ENCODE measurements at regions not wholly inside any gene's neighbourhood (a gene's known extent, or its start where the extent isn't known, plus 50 kb on each side); places are given as distances from the start of the nearest gene placed in this dataset.

GRCh38 chr7:32679192-32679591, 183.9 kb downstream of the AVL9 start:
- Histone ChIP-seq H3K27me3 (no peaks in the 10 kb centered on the region), H3K27ac (no peak overlapping the region), H3K9me3 (no peaks in the 10 kb centered on the region), H3K36me3 (peaks cover 0 to 18% (median 0%) of the 10 kb centered on the region in 9 donors), H3K4me3 (no peak overlapping the region), H3K4me1 (no peaks in the 10 kb centered on the region)
- 94 to 98% methylated on average over 4 of the region's 4 CpGs for WGBS, 2 donors
- TF ChIP-seq CTCF (IDR thresholded peaks at IDR 0.05) = no peak
- no peak for ATAC-seq
- intact Hi-C loops (cut with DNase I) = no loop called here
- DNase-seq = no peak

- ATAC-seq (no peak), DNase-seq (no peak)
- peaks cover 0 to 18% (median 0%) of the 10 kb centered on the region in 9 donors for H3K36me3 ChIP-seq
- no peak overlapping the region for H3K27ac ChIP-seq
- H3K27me3 ChIP-seq = no peaks in the 10 kb centered on the region
- no peak overlapping the region for H3K4me3 ChIP-seq
- 89 to 96% methylated on average over 2 of the region's 2 CpGs for WGBS, 2 donors
- H3K9me3 ChIP-seq = no peaks in the 10 kb centered on the region
- TF ChIP-seq CTCF (IDR thresholded peaks at IDR 0.05) = no peak
- intact Hi-C loops (cut with DNase I) = no loop called here
- no peaks in the 10 kb centered on the region for H3K4me1 ChIP-seq
These were observed 182.3 kb downstream of the AVL9 start for GRCh38 chr7:32677593-32677992.

GRCh38 chr7:32676249-32676941, 181.1 kb downstream of the AVL9 start:
- no peak for TF ChIP-seq CTCF (IDR thresholded peaks at IDR 0.05)
- Histone ChIP-seq H3K27ac (no peak overlapping the region), H3K36me3 (peaks cover 0 to 18% (median 0%) of the 10 kb centered on the region in 9 donors), H3K4me1 (no peaks in the 10 kb centered on the region), H3K4me3 (no peak overlapping the region), H3K27me3 (no peaks in the 10 kb centered on the region), H3K9me3 (no peaks in the 10 kb centered on the region)
- intact Hi-C loops (cut with DNase I) = no loop called here
- DNase-seq (no peak), ATAC-seq (no peak)
- WGBS, 2 donors = 94% methylated on average over 7 of the region's 7 CpGs

GRCh38 chr7:32673275-32673983, 178.1 kb downstream of the AVL9 start:
- Histone ChIP-seq H3K9me3 (peaks cover 0 to 5% (median 0%) of the 10 kb centered on the region in 11 donors), H3K27ac (no peak overlapping the region), H3K27me3 (no peaks in the 10 kb centered on the region), H3K36me3 (peaks cover 0 to 18% (median 4%) of the 10 kb centered on the region in 9 donors), H3K4me3 (no peak overlapping the region), H3K4me1 (peaks cover 0 to 12% (median 4%) of the 10 kb centered on the region in 9 donors)
- no peak for DNase-seq
- intact Hi-C loops (cut with DNase I) = no loop called here
- no peak for TF ChIP-seq CTCF (IDR thresholded peaks at IDR 0.05)
- ATAC-seq = no peak
- WGBS, 2 donors = 96 to 97% methylated on average over 2 of the region's 2 CpGs

Data from heart right ventricle (tissue), 16 donors.